IMR-90 (cell line): ENCODE measurements at regions not wholly inside any gene's neighbourhood (a gene's known extent, or its start where the extent isn't known, plus 50 kb on each side); places are given as distances from the start of the nearest gene placed in this dataset.

ENCODE experiments used
- CEBPB ChIP-seq: IDR thresholded peaks from 2 replicates; pipeline ENCODE4 v1.6.1; 2012; ENCODE audit warnings: low read depth, low read length, improper control_type of control experiment
- MAZ ChIP-seq: IDR thresholded peaks from 2 replicates; pipeline ENCODE4 v1.6.1; 2012; ENCODE audit warnings: low read depth, mild to moderate bottlenecking, low read length, improper control_type of control experiment, moderate library complexity, borderline replicate concordance
- MXI1 ChIP-seq: IDR thresholded peaks from 2 replicates; pipeline ENCODE4 v1.6.1; 2012; ENCODE audit warnings: low read depth, mild to moderate bottlenecking, low read length, moderate library complexity, borderline replicate concordance
- NFE2L2 ChIP-seq: fragments of 150-350 bp; IDR thresholded peaks from 2 replicates; pipeline ENCODE4 v1.6.1; 2016; ENCODE audit warnings: low read depth, mild to moderate bottlenecking, low read length
- POLR2A ChIP-seq: IDR thresholded peaks from 2 replicates; pipeline ENCODE4 v1.6.1; 2012; ENCODE audit warnings: mild to moderate bottlenecking, low read depth, low read length
- RAD21 ChIP-seq: IDR thresholded peaks from 2 replicates; pipeline ENCODE4 v1.6.1; 2012; ENCODE audit warnings: low read length, improper control_type of control experiment
- SMC3 ChIP-seq: fragments of 150-350 bp; IDR thresholded peaks from 2 replicates; pipeline ENCODE4 v1.6.1; 2016; ENCODE audit warnings: low read depth, mild to moderate bottlenecking, antibody characterized with exemption, low read length, moderate library complexity
- TF ChIP-seq, protein P1 (sequence below): conservative IDR thresholded peaks from 2 replicates; pipeline ENCODE4 v1.5.1; 2012; ENCODE audit warnings: mild to moderate bottlenecking, low read depth, low read length, improper control_type of control experiment
- TF ChIP-seq, protein P2 (sequence below): fragments of 150-350 bp; IDR thresholded peaks from 2 replicates; pipeline ENCODE4 v1.6.1; 2016; ENCODE audit warnings: low read depth, mild to moderate bottlenecking, low read length, moderate library complexity, borderline replicate concordance

- TF ChIP-seq, protein P1, sequence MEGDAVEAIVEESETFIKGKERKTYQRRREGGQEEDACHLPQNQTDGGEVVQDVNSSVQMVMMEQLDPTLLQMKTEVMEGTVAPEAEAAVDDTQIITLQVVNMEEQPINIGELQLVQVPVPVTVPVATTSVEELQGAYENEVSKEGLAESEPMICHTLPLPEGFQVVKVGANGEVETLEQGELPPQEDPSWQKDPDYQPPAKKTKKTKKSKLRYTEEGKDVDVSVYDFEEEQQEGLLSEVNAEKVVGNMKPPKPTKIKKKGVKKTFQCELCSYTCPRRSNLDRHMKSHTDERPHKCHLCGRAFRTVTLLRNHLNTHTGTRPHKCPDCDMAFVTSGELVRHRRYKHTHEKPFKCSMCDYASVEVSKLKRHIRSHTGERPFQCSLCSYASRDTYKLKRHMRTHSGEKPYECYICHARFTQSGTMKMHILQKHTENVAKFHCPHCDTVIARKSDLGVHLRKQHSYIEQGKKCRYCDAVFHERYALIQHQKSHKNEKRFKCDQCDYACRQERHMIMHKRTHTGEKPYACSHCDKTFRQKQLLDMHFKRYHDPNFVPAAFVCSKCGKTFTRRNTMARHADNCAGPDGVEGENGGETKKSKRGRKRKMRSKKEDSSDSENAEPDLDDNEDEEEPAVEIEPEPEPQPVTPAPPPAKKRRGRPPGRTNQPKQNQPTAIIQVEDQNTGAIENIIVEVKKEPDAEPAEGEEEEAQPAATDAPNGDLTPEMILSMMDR: no peak
- TF ChIP-seq MAZ (no peak), SMC3 (no peak), CEBPB (no peak), POLR2A (no peak), RAD21 (no peak), NFE2L2 (no peak), MXI1 (no peak)
- TF ChIP-seq, protein P2, sequence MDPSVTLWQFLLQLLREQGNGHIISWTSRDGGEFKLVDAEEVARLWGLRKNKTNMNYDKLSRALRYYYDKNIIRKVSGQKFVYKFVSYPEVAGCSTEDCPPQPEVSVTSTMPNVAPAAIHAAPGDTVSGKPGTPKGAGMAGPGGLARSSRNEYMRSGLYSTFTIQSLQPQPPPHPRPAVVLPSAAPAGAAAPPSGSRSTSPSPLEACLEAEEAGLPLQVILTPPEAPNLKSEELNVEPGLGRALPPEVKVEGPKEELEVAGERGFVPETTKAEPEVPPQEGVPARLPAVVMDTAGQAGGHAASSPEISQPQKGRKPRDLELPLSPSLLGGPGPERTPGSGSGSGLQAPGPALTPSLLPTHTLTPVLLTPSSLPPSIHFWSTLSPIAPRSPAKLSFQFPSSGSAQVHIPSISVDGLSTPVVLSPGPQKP: no peak
These were observed 268.1 kb downstream of the IRF8 start for GRCh38 chr16:86167061-86167460.
